ENCODE measurements at regions not wholly inside any gene's neighbourhood (a gene's known extent, or its start where the extent isn't known, plus 50 kb on each side); places are given as distances from the start of the nearest gene placed in this dataset.

DNA sequence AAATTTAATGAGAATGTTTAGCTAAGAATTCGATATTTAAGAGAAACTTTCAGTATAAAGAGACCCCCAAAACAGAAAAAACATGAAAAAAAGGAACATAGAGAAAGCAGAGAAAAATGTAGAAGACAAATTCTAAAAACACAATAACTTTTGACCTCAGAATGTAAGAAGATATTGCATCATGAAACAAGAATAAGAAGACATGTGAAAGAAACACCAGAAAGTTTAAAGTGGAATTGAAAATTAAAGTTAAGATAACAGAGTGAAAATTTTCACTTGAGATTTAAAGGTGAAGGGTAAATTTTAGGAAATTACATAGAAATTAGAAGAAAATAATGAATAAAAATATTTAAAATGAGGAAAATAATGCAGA lies 78.2 kb upstream of the FAM3C start:
- TF ChIP-seq, protein P1, sequence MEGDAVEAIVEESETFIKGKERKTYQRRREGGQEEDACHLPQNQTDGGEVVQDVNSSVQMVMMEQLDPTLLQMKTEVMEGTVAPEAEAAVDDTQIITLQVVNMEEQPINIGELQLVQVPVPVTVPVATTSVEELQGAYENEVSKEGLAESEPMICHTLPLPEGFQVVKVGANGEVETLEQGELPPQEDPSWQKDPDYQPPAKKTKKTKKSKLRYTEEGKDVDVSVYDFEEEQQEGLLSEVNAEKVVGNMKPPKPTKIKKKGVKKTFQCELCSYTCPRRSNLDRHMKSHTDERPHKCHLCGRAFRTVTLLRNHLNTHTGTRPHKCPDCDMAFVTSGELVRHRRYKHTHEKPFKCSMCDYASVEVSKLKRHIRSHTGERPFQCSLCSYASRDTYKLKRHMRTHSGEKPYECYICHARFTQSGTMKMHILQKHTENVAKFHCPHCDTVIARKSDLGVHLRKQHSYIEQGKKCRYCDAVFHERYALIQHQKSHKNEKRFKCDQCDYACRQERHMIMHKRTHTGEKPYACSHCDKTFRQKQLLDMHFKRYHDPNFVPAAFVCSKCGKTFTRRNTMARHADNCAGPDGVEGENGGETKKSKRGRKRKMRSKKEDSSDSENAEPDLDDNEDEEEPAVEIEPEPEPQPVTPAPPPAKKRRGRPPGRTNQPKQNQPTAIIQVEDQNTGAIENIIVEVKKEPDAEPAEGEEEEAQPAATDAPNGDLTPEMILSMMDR (IDR thresholded peaks at IDR 0.05; ENCODE audit: insufficient read depth, low read length), result no peak
- TF ChIP-seq REST (IDR thresholded peaks at IDR 0.05; ENCODE audit: insufficient replicate concordance, low read depth) (no peak), GABPA (IDR thresholded peaks at IDR 0.05; ENCODE audit: low read depth) (no peak), POLR2AphosphoS5 (IDR thresholded peaks at IDR 0.05; ENCODE audit: low read depth) (no peak), SPI1 (IDR thresholded peaks at IDR 0.05; ENCODE audit: borderline replicate concordance, low read depth) (no peak)
